Liver (tissue), 3 donors: ENCODE measurements at regions not wholly inside any gene's neighbourhood (a gene's known extent, or its start where the extent isn't known, plus 50 kb on each side); places are given as distances from the start of the nearest gene placed in this dataset.

Source experiments
- CTCF ChIP-seq: fragments of 150-350 bp; IDR thresholded peaks from 2 replicates; pipeline ENCODE4 v1.5.1; 2017; ENCODE audit warnings: improper control_type of control experiment, low read depth, low read length; ENCODE audit not compliant: missing input control
- REST ChIP-seq: IDR thresholded peaks from 2 replicates; pipeline ENCODE4 v1.6.1; 2016; ENCODE audit warnings: antibody characterized with exemption, mild to moderate bottlenecking
- RXRA ChIP-seq, 2 donors: IDR thresholded peaks; 2 replicates each; pipeline ENCODE4 v1.6.1; 2017 to 2018; ENCODE audit warnings: antibody characterized with exemption in 2 of 2, mild to moderate bottlenecking in 1 of 2
- SP1 ChIP-seq: IDR thresholded peaks from 2 replicates; pipeline ENCODE4 v1.6.1; 2018; ENCODE audit warnings: antibody characterized with exemption, mild to moderate bottlenecking
- YY1 ChIP-seq: IDR thresholded peaks from 2 replicates; pipeline ENCODE4 v1.6.1; 2016; ENCODE audit warnings: antibody characterized with exemption, mild to moderate bottlenecking
- donor health status: healthy.
- donor health status: healthy.

GRCh38 chr20:60728705-60729104 lies 523.4 kb upstream of the CDH4 start:
- TF ChIP-seq CTCF = no peak
- no peak for TF ChIP-seq REST
- TF ChIP-seq RXRA (IDR thresholded peaks at IDR 0.05) = no peak
- TF ChIP-seq SP1 = no peak
- no peak for TF ChIP-seq YY1
